ENCODE measurements at regions not wholly inside any gene's neighbourhood (a gene's known extent, or its start where the extent isn't known, plus 50 kb on each side); places are given as distances from the start of the nearest gene placed in this dataset.
"Not testable (repeated sequence)": the region's sequence is repeated elsewhere in the genome, so short reads cannot be mapped to it uniquely, and the experiment has no call there.

DNA sequence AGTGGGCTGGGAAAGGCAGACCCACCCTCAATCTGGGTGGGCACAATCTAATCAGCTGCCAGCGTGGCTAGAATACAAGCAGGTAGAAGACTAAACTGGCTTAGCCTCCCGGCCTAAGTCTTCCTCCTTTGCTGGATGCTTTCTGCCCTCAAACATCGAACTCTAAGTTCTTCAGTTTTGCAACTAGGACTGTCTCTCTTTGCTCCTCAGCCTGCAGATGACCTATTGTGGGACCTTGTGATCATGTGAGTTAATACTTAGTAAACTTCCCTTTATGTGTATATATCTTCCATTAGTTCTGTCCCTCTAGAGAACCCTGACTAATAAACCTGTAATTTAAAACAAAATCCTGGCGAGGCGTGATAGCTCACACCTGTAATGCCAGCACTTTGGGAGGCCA, 51.8 kb upstream of the SLC39A8 start:
- DNase-seq (ENCODE audit: low read depth in 2 of 2): not testable (repeated sequence)

DNA sequence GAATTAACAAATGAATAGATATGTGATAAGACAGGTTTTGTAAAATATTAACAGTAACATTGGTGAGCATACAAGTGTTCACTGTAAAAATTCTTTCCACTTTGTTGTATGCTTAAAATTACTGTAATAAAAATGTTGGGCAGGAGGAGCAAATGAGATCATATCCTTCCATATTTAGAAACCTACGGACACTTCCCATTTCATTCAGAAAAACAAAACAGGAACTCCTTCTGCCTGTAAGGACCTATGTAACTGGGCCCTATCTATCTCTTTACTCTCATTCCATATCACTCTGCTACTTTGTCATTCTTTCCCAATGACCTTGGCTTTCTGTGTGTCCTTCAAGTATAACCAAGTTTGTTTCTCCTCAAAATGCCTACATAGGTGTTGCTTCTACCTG, 53.7 kb upstream of the SLC39A8 start:
- DNase-seq (ENCODE audit: low read depth in 2 of 2): no peak

DNA sequence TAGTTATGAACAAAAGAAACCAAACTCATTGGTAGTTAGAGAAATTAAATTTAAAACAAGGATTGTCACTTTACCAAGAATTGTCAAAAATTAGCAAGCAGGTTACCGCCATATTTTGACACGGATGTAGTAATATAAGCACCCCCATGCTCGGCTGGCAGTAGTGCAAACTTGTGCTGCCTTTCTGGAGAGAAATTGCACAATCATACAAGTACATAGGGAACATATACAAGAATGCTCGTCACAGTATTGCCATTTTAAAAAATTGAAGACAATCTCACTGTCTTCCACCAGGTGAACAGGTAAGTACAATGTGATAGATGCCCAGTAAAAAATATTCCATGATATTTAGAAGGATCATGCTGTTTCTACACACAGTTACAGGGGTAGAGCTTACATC, 55.6 kb upstream of the SLC39A8 start:
- DNase-seq (ENCODE audit: low read depth in 2 of 2): no peak

DNA sequence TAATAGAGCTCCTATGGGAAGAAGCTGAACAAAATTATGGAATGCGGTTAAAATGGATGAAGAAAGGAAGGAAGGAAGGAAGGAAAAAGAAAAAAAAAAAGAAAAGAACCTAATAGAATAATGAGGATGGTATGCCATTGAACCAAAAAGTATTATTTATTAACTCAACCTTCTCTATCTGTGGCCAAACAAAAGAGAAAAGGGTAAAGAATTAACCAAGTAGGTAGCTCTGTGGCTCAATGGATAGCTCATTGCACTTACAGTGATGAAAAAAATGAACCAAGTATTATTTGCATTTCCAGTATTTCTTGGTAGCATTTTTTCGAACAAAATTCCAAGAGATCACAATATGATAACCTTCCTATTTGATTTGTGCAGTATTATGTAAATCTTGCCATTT, 56.9 kb upstream of the SLC39A8 start:
- DNase-seq (ENCODE audit: low read depth in 2 of 2): no peak

DNA sequence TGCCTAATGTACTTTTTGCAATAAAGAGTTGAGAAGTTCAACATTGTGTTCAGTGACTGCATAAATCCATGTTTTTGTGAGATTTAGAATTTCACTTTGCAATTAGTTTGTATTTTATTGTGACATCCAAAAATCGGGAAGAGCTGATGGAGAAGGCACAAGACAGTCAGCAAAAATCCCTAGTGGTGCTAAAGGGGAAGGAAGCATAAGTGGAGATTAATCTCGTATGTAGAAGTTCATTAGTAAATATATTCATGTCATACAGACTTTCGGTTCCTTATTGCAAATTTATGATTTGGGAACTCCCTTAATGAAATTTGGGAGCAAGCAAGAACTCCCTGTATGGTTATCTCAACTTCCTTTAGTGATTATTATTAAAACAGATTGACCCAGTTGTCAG, 57.8 kb upstream of the SLC39A8 start:
- no peak for DNase-seq (ENCODE audit: low read depth in 2 of 2)

DNA sequence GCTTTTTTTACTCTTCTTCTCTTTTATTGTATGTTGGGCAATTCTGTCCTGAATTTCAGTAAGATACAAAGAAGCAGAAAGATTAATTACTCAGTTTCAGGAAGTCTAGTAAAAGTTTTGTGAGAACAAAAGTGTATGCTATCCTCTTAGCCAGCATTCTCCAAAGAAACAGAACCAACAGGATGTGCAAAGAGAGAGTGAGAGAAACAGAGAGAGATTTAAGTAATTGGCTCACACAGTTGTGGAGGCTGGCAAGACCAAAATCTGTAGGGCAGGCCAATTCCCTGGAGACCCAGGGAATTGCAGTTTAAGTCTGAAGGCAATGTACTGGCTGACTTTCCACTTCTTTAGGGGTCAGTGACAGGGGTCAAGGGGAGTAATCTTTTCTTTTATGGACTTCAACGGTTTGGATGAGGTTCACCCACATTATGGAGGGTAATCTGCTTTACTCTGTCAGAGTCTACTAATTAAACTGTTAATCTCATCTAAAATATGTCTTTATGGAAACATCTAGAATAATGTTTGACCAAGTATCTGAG, 59.2 kb upstream of the SLC39A8 start:
- DNase-seq (ENCODE audit: low read depth in 2 of 2): no peak

DNA sequence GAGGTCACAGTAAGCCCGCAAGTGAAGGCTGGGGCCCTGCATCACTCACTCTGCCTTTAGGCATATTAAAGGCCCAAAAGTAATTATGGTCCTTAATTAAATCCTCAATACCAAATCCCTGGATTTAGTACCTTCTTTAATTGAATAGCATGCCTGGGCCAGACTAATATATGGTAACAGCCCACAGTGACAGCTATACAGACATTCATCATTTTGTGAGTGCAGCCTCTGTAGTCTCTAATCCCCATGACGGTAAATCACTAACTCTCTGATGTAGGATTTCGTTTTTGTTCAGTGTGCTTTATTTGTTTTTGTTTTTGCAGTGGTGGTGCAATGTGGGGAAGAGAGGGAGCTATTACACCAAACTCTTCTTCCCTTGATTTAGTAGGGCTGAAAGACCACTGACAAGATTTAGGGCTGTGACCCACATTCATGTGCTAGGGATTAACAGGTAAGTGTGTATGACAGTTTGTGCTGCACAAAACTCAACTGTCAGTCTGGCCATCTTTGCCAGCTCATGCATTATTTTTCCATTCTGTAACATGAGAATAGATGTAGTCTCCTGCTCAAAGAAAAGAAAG, 60.6 kb upstream of the SLC39A8 start:
- DNase-seq (ENCODE audit: low read depth in 2 of 2): no peak

DNA sequence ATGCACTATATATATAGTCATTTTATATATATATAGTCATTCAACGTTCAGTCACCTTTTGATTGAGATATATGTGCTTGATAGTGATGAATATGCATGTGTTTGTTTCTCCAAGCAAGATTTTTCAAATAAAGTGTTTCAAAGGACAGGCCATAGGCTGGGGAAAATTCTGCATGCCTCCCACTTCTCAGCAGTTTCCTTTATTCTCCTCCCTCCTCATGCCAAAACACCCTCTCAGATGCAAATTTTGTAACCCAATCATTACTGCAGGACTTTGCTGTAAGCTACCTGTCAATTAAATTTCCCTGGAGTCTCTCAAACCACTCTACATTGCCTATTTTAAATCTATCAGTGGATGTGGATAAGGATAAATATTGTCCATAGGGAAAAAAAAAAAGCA, 65.6 kb upstream of the SLC39A8 start:
- not testable (repeated sequence) for DNase-seq (ENCODE audit: low read depth in 2 of 2)

DNA sequence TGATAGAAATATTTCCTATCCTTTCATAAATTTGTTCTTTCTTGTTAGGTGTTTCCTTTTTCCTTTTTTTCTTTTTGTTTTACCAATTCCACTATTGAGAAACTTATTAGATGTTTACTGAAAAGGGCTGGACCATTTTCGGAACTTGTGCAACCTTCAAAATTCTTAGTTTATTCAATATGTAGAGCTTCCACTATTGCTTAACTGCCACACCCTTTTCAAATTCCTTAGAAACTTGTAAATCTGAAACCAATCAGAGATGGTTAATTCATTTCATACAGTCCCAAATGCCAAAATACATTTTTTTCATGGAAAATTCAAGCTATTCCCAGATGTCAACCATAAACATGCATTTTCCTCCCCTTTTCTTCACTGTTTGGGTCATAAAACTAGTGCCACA, 66.1 kb upstream of the SLC39A8 start:
- DNase-seq (ENCODE audit: low read depth in 2 of 2): no peak

DNA sequence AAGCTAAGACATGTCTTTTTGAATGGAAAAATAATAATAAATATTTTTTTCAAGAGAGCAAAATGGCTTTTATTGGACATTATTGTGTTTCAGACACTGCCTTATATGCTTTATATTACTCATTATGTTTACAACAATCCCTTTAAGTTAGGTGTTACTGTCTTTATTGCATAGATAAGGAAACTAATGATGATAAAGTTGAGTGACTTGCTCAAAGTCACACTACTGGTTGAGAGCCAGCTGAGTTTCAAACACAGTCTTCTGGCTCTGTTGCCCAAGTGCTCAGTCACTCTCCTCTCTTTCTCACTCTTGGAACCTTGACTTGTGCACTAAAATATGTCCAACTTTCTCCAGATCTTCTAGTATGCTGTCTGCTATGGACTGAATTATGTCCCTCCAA, 71.5 kb upstream of the SLC39A8 start:
- DNase-seq (ENCODE audit: low read depth in 2 of 2): no peak

DNA sequence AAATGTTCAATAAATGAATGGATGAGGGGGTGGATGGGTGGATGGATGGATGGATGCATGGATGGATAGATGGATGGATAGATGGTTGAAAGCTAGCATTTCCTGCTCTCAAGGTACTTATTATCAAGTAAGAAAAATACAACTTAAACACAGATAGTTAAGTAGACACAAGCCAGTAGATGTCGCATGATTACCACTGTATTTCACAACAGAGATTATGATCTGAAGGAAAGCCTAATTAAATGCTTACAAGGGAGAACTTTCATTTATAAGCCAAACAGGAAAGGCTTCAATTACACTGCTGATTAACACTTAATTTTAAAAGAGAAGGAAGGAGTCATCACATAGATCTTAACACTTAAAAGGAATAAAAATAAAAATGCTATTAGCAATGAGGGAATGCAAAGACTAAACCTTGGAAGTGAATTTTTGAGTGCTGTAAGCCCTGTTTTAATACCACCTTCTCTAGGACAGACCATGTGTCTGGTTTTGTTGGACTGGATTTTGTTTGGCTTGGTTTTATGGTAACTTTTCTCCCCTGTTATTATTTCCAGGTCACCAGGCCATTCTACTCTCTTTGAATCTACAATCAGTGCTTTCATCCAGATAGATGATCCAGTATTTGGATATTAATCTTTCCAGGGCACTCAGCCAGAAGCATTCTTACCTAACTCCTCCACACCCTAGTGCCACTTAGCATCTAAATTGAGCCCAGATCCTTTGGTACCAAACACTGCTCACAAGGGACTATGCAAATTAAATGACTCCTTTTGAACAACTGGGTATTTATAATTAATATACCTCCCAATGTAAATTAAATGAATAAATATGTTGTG, 75.5 kb upstream of the SLC39A8 start:
- DNase-seq (ENCODE audit: low read depth in 2 of 2): no peak

DNA sequence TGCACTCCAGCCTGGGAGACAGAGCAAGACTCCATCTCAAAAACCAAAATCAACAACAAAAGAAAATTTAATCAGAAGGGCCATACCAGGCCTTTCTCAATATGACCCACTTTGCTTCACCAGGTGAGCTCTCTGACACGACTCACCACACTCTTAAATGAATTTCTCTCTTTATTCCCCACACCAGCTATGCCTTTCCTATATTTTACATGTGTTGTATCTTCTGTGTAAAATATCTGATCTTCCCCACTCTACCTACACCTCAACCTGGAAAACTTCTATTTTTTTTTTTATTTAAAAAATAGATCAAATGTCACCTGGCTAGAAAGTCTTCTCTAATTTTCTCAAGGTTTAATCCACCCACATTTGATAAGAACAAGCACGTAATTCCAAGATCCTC, 77.6 kb upstream of the SLC39A8 start:
- DNase-seq (ENCODE audit: low read depth in 2 of 2): no peak

DNA sequence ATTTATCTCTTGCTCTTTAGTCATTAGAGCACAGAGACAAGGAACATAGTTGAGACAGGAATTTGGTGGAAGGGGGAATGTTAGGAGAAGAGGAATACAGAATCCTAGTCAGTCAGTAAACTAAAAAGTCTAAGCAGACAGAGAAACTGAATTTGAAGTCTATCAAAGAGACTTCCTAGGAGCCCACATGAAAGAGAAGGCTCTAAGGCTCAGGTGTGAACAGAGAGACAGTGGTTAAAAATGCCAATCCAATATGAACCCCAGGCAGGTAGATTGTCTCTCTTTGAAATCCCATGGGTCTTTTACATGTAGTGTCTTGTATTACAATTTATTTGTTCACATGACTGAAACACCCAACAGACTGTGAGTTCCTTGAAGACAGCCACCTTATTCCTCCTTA, 77.8 kb upstream of the NFKB1 start:
- no peak for DNase-seq (ENCODE audit: low read depth in 2 of 2)

DNA sequence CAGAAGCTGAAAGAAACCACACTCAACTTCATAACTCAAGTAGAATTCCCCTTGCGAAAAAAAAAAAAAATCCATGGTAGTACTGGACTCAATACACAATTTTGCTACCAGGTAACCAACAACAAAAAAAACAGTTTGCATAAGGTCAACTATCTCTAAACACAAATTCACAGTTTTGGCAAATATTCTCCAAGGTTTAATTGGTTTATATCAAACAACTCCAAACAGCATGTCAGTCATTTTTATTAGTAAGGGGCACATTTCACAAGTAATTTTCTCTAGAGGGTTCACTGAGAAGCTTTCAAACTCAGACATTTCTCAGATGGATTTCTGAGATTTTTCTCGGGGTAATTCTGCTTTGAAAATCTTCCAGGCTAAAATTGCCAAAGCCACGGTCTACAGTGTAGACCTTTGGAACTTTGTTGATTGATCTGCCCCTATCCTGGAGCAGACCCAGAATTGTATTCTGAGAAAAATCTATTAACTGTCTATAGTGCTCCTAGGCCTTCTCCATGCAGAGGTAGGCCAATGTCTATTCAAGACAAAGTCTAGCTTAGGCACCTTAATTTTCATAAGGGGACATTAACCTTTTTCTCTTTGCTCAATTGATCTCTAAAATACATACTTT, 73.7 kb upstream of the NFKB1 start:
- DNase-seq (ENCODE audit: low read depth in 2 of 2): no peak

DNA sequence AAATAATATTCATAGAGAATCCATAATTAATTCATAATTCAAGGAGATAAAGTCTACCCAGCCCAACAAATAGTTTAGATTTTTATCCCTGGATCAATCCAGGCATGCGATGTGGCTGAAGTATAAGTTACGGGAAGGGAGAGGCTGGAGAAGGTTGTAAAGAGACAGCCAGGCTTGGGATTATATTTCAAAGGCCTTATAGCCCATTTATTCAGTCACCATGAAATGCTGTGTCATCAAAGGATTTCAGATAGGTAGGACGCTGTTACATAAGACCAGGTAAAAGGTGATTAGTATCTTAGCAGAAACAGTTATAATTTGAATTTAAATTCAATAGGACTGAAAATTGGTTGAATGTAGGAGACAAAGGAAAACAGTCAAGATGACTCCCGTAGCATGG, 73.0 kb upstream of the NFKB1 start:
- DNase-seq (ENCODE audit: low read depth in 2 of 2): no peak

DNA sequence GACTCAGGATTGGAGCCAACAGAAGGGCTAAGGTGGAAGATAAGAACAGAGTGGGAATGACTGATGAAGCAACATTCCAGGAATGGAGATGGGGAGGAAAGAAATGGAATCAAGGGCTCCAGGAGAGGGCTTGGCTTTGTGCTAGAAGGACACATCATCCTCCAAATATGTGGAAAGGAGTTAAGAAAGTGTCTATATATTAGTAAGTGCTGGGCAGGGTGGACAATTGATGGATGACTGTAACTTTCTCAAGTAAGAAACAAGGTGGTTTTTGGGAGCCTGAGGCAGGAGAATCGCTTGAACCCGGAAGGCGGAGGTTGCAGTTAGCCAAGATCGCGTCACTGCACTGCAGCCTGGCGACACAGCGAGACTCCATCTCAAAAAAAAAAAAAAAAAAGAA, 71.6 kb upstream of the NFKB1 start:
- no peak for DNase-seq (ENCODE audit: low read depth in 2 of 2)

DNA sequence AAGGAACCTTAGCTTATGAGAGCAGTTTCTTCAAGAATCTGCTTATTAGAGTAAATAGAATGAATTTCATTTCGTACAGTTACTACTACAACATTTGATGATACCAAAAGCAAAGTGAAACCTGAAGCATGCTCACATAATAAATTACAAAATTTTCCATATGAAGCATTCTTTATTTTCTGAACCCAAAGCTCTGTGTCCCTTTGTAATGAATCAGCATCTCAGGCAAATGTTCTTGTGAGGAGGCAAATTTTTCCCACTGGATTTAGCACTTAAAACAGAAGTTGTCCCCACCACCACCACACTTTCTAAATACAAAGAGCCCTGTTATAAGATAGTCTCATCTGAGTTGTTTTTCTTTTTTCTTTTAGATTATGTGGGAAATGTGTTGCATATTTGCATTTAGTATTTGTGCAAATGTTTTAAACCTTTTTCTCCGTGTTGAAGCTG, 70.7 kb upstream of the NFKB1 start:
- DNase-seq (ENCODE audit: low read depth in 2 of 2): no peak

DNA sequence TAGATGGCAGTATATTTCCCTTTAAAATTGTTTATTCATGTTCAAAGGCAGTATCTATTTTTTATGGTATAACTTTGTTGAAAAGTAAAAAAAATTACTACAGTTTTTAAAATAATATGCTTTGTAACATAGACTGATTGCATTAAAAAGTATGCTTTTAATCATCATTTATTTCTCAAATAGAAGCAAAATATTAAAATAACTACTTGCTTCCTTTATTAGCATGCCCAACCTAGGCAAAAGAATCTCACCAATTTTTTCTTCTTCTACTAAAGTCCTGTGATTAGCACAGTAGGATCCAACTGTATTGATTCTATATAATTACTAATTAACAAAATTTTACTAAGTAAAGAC, 69.6 kb upstream of the NFKB1 start:
- no peak for DNase-seq (ENCODE audit: low read depth in 2 of 2)

DNA sequence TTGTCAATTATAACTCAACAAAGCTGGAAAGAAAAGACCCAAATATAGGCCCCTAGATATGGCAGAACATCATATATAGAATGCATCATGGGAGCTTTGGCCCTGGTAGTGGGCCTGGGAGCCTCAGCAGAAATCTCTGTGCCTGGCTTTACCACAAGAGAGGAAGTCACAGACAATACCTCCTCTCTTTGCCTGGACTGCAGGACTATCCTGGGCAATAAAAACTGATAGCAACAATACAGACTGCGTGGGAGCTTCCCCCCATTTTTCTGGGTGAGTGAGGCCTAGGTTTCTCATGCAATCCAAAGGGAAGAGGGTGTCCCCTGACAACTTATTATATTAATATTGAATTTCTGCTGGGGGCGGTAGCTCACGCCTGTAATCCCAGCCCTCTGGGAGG, 64.0 kb upstream of the NFKB1 start:
- DNase-seq (ENCODE audit: low read depth in 2 of 2): no peak

DNA sequence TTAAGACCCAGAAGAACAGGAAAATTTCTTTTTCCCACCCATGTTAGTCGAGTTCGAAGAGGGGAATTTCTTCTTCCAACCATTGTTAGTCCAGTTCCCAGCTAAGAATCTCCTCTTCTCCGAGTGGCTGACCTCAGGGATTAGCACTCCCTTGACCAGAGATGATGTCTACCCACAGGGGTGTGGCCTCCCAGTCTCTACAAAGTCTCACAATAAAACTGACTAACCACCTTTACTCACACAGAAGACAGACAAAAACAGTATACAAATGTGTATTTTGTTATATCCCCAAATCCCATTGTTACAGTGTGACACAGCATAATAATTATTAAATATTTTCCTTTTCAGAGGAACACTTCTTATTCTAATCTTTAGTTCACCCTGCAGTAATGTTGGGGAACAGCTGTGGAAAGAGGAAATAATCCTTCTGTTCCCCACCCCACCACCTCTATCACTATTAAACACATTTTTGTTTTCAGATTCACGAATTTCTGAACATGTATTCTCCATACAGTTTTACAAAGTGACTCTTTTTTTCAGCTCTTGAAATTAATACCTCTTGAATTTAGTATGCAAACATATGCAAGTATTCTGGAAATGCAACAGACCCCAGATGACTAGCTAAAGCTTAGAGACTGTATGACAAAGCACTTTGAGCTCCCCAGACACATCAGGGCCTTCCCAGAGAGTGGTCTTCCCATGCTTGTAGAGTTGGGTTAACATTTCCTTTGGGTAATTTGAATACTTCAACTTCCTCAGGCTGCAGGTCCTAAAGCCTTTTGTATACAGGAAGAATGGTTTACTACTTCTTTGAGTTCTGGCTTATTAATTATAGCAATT, 62.5 kb upstream of the NFKB1 start:
- DNase-seq (ENCODE audit: low read depth in 2 of 2): no peak

DNA sequence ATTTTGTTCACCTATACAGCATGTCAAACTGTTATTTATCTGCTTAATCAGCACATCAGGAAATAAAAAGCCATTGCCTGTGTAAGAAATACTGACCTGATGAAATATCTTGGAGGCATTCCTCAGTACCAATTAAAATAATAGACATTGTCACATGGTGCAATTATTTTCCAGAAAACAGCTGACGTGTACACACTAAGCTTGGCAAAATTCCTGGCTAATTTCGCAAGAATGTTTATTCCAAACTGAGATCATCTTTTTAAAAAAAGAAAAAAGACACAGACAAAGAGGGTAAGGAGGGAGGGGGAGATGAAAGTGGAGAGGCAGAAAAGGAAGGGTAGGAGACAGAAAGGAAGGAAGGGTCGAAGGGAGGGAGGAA, 61.9 kb upstream of the NFKB1 start:
- no peak for DNase-seq (ENCODE audit: low read depth in 2 of 2)

DNA sequence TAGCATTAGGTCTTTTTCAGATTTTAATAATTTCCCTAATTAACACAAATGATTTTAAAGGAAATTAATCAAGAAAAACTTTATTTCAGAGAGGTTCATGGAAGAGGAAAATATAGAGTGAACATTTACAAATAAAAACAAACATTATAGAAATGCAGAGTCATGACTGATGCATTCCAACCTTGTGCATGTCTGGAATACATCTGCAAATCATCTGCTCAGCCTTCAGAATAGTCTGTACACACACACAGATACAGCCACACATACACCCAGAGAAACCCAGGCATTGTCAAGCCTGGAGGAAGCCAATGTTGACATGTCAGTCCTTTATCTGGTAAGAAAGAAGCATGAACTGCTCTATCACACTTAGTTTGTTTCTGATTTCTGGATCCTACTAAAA, 61.3 kb upstream of the NFKB1 start:
- DNase-seq (ENCODE audit: low read depth in 2 of 2): no peak
